ENCODE measurements at regions not wholly inside any gene's neighbourhood (a gene's known extent, or its start where the extent isn't known, plus 50 kb on each side); places are given as distances from the start of the nearest gene placed in this dataset.

- no peak for TF ChIP-seq KDM4A (IDR thresholded peaks at IDR 0.05; ENCODE audit: low read depth, low read length, severe bottlenecking)
- no peak for TF ChIP-seq EGR1 (IDR thresholded peaks at IDR 0.05; ENCODE audit: borderline replicate concordance, low read depth, low read length)
- TF ChIP-seq CTBP2 (IDR thresholded peaks at IDR 0.05; ENCODE audit: borderline replicate concordance, insufficient read depth, insufficient read length, low read length), result no peak
- TF ChIP-seq TBP (IDR thresholded peaks at IDR 0.05; ENCODE audit: low read depth, low read length), result no peak
- no peak for TF ChIP-seq CHD2 (IDR thresholded peaks at IDR 0.05; ENCODE audit: low read length)
- no peak for TF ChIP-seq BRCA1 (IDR thresholded peaks at IDR 0.05; ENCODE audit: low read depth, low read length)
- TF ChIP-seq SAP30 (IDR thresholded peaks at IDR 0.05; ENCODE audit: insufficient read depth, insufficient replicate concordance, low read length), result no peak
These were observed 324.8 kb upstream of the GLI3 start (continued) for GRCh38 chr7:42561797-42562196.

Data from H1 (cell line).